Globus pallidus (tissue), 1 donor: ENCODE measurements at regions not wholly inside any gene's neighbourhood (a gene's known extent, or its start where the extent isn't known, plus 50 kb on each side); places are given as distances from the start of the nearest gene placed in this dataset.
A peak's percentile ranks its signal among the peaks of the same experiment; 100 is the strongest.
"Not testable (repeated sequence)": the region's sequence is repeated elsewhere in the genome, so short reads cannot be mapped to it uniquely, and the experiment has no call there.

ENCODE experiments used
- DNase-seq: peaks from one replicate; pipeline ENCODE4 v3.0.0-alpha.2; 2015; ENCODE audit warnings: low spot score

DNA sequence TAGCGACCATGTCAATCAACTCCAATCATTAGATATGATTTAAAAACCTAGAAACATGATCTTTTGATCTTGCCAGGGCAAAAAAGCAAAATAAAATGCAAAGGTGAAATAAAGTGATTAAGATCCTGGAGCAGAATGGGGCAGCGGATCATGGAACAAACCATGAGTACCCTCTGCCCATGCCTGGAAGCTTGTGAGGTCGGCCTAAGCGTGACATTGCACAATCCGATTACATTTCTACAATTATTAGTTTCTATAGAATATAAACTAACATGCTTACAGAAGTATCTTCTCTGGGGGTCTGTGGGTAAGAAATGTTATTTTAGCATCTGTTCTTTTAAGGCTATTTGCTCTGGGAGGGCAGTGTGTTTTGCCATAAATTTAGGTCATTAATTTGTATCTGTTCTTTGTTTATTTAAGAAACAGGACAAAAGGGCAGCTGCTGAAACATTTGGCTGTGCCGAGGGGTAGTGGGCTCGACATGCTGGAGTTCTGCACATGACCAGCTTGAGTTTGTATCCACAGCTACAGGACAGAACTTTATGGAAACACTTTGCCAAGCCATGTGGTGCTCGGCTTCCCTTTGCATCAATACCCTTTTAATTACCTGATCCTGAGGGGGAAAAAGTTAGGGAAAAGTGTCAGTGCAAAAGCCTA lies 55.9 kb downstream of the ZBTB18 start:
- DNase-seq, result no peak

DNA sequence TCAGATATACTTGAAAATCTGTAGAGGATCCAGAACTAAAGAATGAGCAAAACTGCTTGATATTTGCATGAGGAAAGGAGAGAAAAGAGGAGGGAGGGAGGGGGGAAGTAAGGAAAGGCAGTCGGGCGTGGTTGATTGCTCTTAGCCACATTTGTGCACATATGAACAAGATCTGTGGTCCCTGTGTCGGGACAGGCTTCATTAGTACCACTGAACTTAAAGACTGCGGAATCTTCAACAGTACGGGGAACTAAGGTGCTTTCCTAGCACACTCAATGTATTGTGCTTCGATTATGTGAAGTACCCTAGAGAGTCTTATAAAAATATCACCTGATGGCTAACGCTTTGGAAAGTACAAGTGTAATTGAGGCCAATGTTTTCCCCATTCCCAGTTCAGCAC lies 59.9 kb downstream of the ZBTB18 start:
- no peak for DNase-seq

DNA sequence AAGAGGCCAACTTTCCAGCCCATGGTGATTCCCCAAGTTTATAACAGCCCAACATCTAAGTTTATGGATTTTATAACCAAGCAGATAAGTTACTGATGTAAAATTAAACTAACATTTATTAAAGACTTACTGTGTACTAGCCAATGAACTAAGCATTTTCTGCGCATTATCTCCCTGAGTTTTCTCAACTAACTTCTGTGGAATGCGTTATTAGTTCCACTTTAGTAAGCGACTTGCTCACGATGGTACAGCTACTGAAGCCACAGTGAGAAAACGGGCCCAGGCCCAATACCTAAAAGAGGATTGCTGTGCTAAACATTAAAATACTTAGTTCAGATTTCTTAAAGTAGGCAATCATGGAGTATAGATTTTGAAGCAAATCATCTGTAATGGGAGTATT lies 61.0 kb downstream of the ZBTB18 start:
- DNase-seq, result no peak

DNA sequence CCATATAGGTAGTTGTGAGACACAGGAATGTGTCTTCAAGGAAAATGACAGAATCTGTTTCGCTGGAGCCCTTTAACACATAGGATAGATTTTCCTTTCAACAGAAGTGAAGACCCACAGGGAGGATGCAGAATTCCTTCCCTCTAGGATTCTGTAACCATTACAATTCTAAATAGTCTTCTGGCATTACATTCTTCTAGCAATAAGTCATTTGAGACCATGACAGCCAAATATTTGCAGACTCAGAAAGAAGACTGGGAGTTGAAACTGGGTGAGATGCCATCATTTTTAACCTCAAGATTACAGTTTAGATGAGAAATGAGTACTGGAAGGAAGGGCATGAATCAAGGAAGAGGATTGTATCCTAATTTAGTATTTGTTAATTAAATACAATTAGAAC lies 61.6 kb downstream of the ZBTB18 start:
- DNase-seq, result no peak

DNA sequence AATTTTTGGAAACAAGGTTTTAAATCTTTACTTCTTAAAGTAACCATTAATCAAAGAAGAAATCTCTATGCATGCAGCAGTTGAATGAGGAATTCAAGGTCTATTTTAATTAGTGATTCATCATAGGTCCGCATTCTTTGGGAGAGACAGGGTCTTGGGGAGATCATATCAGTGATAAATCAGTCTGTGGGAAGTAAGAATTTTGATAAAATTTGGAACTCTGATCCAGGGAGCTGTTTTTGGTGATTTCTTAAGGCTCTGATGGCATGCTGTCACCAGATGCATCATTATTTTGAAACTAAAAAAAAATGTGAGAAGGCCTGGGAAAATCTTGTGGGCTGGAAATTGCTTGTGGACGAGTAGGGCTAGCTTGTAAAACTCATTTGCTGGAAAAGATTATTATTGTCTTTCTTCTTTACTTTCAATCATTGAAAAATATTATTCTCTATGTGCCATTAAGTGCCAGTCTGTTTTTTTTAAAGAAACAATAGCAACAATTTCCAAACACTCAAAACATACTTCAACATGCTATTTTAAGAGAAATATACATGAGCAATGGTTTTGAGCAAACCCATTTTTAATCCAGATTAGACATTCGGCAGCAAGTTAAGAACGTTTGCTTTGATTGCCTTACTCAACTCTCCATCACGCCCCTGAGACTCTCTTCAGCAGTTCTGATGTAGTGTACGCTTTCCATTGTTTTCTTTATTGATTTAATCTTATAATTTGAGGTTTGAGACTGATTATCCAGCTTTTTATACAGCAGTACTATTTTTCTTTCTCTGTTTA lies 62.6 kb downstream of the ZBTB18 start:
- DNase-seq, result no peak

DNA sequence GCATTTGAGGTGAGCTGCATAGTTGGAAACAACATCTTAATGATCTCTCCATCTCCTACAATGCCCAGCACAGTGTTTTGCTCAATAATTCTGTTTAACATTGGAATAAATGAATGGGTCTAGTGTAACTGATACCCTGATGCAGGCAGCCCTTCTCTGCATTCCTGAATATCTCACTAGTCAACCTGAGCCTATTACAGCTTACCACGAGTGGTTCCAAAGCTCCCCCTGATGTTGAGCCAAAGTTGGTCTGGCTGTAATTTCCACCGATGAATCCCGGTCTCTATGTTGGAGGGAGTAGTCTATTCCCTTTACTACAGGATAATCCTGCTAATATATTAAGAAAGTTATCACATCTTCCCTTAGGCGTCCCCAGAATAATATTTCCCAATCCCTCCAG lies 63.8 kb downstream of the ZBTB18 start:
- DNase-seq, result no peak

DNA sequence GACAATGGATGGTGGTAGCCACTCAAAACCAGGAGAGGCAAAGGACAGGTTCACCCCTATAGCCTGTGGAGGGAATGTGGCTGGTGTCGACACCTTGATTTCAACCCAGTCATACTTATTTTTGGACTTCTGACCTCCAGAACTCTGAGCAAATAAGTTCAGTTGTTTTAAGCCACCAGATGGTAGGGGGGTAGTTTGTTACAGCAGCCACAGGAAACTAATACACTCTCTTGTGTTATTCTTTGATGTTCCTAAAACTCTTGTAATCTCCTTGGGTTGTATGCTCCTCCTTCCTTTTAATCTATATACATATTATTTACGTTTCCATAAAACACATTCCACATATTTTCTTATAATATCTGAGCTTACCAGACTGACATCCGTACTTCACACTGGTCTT lies 65.9 kb downstream of the ZBTB18 start:
- DNase-seq, result no peak

DNA sequence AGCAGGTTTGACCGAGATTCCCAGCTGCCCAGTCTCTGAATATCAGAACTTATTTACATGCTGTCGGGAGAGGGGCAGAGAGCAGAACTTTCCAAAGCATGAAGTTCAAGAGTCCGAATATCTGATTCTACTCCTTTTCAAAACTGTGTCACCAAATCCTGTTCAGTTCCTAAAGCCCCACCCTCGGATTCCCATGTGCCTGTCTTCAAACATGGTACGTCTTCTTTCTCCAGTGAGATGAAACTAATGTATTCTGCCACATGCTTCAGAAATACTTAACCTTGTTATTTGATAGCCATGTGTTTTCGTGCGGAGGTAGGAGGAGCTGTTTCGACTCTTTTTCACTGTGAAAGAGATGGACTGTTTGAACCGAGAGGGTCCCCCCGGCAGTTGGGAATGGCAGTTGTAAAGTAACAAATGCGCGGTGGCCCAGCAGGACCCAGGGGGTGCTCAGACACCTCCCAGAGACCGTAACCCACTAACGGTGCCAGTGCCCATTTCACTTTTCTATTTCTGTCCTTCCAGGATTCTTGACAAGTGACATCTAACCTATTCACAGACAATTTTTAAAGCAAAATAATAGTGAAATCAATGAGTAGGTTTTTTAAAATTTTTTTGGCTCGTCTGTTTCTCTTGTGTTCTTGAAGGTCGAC lies 67.2 kb downstream of the ZBTB18 start:
- DNase-seq, result no peak

DNA sequence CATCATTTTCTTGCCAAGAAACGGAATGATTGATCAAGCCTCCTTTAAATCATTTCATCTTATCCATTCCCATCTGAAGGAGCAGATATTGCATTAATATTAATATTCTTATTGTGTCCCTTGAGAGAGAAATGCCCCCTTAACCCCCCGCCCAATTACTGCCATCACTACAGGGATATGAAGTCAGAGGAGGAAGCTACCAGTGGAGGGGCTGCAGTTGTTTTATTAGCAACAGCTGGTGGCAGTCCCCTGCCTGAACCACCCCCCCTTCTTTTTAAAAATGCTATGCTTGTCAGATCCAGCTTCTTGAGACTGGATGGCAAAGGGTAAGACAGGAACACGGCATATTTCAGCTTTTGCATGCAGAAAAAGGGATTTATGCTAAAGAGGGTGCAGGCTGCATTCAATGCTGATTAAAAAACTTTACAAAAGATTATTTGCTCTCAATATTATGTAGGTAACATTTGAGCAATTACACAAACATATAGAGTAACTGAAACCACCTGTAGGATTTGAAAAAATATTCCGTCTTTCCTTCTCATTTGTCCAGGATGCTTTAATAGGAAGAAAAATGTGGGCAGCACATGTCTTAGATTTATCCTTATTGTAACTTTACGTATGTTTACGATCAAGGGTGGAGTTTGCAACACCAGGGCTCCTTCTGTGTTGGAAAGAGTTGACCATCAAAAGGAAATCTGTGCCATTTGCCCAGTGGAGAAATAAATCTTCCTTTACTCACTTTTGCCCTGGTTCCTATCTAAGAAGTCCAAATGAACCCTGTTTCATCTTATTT lies 77.7 kb downstream of the ZBTB18 start:
- no peak for DNase-seq

DNA sequence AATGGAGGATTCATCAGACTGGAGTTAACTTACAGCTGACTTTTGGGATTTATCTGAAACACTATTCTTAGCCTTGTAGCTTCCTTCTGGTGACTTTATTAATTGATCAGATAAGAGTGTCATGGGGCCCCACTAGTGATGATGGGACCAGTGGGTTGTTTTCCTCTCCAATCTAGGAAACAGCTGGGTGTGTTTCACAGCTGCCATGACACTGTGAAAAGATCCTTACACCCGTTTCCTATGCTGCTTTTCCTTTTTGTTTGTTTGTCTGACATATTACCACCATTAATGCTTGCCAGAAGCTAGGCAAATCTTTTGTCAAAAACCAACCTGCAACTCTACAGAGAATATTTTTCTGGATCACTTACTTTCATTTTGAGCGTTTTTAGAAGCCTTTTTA lies 86.2 kb downstream of the ZBTB18 start:
- no peak for DNase-seq

DNA sequence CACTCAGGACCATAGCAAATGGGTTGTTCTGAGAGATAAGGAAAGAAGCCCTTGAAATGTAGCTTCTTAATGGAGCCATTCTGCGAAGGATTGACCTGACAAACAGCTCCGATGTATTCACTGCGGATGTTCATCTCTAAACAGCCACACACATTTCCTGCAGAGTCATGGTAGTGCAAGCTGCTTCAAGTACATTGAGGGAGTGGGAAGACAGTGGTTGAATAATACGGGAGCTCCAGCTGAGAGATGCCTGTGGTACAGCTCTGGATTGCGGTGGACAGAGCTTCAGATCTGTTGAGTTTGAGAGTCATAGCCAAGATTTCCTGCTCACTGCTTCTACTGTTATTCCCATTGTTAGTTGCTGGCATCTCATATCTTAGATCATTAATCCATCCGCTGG lies 86.6 kb downstream of the ZBTB18 start:
- DNase-seq, result peak; percentile 9

DNA sequence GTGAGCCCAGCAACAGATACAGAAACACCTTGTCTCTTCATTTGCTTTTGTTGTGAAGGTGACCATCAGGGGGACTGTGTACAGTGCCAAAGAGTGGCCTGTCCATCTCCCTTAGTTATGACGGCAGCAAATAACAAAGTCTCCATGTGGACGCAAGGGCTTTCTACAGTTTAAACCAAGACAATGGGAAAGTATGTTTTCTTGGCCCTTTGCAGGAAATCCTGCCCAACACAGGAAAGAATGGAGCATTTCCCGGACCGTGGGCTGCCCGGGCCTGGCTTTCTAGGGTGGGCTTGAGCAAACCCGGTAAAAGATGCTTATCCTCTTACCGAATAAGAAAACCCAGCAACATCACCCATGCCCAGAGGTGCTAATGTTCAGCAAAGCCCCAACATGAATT lies 87.3 kb downstream of the ZBTB18 start:
- DNase-seq, result no peak

DNA sequence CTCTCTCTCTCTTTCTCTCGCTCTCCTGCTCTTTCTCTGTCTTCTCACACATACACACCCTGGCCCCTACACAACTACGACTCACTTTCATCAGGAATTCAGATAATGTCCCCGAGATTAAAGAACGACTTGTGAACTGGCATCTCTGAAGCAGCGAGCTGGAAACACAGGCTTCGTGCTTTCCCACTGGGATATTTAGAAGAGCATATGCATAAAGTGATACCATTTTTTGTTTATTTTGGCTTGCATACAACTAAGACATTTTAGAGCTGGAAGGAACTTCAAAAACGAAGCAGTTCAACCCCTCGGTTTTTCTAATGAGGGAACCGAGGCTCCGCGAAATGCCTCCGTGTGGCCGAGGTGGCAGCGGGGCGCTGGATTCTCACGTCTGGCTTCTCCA lies 88.6 kb downstream of the ZBTB18 start:
- no peak for DNase-seq

DNA sequence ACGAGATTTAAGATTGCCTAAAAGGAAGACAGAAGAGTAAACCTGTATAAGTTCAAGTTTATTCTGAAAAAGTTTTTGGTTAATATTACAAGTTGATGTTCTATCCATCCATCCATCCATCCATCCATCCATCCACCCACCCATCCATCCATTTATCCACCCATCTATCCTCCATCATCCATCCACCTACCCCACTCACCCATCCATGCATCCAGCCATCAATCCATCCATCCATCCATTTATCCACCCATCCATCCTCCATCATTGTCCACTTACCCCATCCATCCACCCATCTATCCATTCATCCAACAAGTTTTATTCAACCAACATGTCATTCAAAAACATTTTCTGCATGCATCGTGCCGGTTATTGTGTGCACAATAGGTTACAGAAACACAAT lies 89.3 kb downstream of the ZBTB18 start:
- no peak for DNase-seq

DNA sequence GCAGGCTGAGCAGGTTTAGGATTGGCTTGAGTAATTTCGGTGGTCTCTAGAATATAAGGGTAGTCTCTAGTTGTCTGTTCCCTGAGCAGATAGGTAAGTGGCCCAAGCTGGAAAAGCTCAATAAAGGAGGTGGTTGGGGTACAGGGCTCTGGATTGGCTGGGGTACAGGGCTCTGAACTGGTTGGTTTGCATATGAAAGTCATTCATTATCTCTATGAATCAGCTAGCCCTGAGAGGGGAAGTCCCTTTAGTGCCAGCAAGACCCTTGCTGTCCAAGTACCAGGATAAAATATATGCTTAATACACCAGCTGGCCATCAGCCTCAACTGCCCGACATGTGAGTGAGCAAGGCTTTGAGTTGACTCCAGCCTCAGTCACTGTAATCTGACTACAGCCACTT lies 93.0 kb downstream of the ZBTB18 start:
- DNase-seq, result no peak

DNA sequence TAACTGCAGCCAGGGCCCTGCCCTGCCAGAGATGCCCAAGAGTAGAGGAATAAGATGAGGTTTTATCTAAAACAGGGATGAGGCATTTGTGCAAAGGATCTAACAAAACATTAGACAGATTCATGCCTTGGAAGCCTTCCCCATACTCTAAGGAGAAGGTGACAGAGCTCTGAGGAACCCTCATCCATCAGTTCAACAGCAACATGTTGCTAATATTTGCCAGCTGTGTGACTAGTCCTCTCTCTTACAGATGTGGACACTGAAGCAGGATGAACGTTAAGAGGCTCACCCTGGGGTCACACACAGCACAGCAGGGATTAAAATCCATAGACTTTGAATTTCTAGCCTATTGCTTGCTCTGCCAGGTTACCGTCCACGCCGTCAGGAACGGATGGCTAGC lies 99.0 kb downstream of the ZBTB18 start:
- no peak for DNase-seq

DNA sequence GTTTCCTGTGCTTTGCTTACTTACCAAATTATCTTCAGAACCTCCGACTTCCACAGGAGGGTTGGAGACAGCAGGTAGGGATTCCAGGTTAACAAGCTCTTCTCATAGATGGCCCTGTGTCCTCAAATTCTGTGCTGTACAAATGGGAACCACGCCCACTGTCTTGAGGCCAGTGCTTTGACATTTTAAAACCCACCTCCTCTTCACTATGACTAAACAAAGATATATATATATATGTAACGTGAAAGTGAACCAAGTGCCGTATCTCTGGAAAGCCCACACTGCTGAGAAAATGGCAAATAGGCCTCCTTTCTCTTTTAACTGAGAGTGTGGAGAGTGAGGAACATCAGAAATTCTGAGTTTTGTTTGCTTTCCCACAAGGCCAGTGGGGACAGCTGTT lies 99.6 kb downstream of the ZBTB18 start:
- no peak for DNase-seq

DNA sequence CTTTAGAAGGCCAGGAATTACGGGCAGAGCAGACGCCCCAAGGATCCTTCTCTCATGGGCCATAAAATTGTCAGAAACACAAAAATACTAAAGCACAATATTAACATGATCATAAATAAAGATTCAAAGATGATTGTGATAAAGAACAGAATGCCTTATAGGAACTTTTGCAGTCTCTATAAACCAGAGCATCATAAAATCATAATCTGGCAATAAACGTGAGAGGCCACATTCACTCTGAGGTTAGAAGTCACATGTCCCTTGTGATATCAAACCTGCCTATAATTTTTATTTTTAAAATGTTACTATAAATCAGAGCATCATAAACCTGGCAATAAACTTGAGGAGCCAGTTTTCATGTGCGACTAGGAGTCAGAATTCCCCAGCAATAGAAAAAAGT lies 100.5 kb downstream of the ZBTB18 start:
- no peak for DNase-seq

DNA sequence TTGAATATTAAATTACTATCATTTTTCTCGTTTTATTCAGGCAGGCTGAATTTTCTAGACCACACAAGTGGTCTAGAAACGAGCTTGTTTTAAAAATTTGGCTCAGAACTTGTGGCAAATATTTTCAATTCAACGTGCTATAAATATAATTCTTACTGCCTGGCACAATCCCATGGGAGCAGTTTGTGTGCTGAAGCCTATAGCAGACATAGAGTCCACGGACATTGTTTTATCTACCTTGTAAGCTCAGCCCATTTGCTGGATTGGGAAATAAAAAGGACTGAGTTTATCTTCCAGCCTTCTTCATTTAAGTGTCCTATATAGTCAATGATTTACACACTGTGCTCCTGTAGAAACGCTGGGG lies 103.4 kb downstream of the ZBTB18 start:
- no peak for DNase-seq

DNA sequence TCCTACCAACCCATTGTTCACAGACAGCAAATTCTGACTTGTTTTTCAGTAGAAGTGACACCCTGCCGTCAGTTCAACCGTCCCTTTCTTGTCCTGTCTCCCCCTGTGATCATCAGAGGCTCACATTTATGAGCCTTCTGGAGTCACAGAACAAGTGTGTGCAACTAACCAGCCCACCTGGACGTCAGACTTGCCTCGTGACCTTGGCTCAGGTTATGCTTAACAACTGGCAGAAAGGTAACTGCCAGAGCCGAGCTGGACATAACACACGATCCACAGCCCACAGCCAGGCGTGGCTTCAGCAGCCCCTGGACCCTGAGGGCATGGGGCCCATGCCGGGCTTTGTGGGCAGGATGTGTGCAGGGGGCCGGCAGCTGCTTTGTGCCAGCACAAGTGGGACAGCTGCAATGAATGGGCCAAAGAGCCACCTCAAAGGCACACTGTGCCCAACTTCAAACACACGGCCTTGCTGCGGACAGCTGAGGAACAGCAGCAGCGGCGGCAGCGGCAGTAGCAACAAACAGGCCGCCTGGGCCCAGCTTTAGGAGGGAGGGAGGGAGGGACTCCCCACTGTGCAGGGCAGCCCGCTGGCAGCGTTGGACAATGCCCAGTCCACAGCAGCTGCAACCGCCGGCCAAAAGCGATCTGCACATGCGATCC lies 103.9 kb downstream of the ZBTB18 start:
- peak; percentile 82 for DNase-seq

DNA sequence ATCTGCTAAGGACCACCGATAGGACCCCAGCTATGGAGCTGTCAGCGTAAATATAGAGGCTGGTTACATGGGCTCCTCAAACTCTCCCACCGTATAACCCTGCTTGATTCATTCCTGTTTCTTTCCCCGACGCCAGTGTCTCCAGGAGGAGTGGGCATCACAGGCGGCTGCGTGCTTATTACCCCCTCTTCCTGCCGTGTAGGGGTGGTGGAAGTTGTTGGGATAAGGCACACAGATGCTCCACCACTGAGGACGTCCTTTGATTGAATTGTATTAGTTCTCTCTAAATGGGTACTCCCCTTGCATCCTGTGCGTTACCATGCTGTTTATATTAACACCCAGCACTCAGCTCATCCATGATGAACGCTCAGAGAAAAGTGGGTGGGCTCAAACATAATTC lies 104.6 kb downstream of the ZBTB18 start:
- no peak for DNase-seq

DNA sequence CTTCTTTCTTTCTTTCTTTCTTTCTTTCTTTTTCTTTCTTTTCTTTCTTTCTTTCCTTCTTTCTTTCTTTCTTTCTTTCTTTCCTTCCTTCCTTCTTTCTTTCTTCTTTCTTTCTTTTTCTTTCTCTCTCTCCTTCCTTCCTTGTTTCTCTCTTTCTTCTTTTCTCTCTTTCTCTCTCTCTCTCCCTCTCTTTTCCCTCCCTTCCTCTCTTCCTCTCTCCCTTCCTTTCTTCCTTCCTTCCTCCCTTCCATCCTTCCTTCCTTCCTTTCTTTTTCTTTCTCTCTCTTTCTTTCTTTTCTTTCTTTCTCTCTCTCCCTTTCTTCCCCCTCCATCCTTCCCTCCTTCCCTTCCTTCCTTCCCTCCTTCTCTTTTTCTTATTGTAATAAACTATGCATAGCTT lies 105.5 kb downstream of the ZBTB18 start:
- not testable (repeated sequence) for DNase-seq
